ENCODE measurements at regions not wholly inside any gene's neighbourhood (a gene's known extent, or its start where the extent isn't known, plus 50 kb on each side); places are given as distances from the start of the nearest gene placed in this dataset.

GRCh38 chr2:19300961-19301360 is 57.5 kb downstream of the OSR1 start:
- DNase-seq = no peak

GRCh38 chr2:19299522-19299921 is 58.9 kb downstream of the OSR1 start:
- no peak for DNase-seq

GRCh38 chr2:19299032-19299431 is 59.4 kb downstream of the OSR1 start:
- DNase-seq = no peak

- DNase-seq = no peak
Measured at GRCh38 chr2:19297716-19298115, 60.7 kb downstream of the OSR1 start.

- no peak for DNase-seq
Measured at GRCh38 chr2:19295998-19296502, 62.4 kb downstream of the OSR1 start.

- DNase-seq = no peak
Measured at GRCh38 chr2:19292007-19292406, 66.4 kb downstream of the OSR1 start.

GRCh38 chr2:19288291-19288690 is 70.1 kb downstream of the OSR1 start:
- DNase-seq = no peak

- no peak for DNase-seq
Measured at GRCh38 chr2:19287324-19287723, 71.1 kb downstream of the OSR1 start.

GRCh38 chr2:19282305-19282704 is 76.1 kb downstream of the OSR1 start:
- no peak for DNase-seq

- DNase-seq = no peak
Measured at GRCh38 chr2:19274439-19274838, 84.0 kb downstream of the OSR1 start.

GRCh38 chr2:19272941-19273470 is 85.4 kb downstream of the OSR1 start:
- DNase-seq = no peak

GRCh38 chr2:19272039-19272438 is 86.4 kb downstream of the OSR1 start:
- no peak for DNase-seq

- DNase-seq = no peak
Measured at GRCh38 chr2:19264852-19265251, 93.6 kb downstream of the OSR1 start.

- DNase-seq = no peak
Measured at GRCh38 chr2:19262150-19262549, 96.3 kb downstream of the OSR1 start.

GRCh38 chr2:19261061-19261460 is 97.4 kb downstream of the OSR1 start:
- DNase-seq = no peak

GRCh38 chr2:19256121-19256601 is 102.3 kb downstream of the OSR1 start:
- DNase-seq = no peak

- DNase-seq = no peak
Measured at GRCh38 chr2:19255481-19255880, 102.9 kb downstream of the OSR1 start.

GRCh38 chr2:19251554-19251953 is 106.9 kb downstream of the OSR1 start:
- no peak for DNase-seq

GRCh38 chr2:19250906-19251305 is 107.5 kb downstream of the OSR1 start:
- no peak for DNase-seq

- DNase-seq = no peak
Measured at GRCh38 chr2:19247186-19247585, 111.2 kb downstream of the OSR1 start.

GRCh38 chr2:19246496-19246895 is 111.9 kb downstream of the OSR1 start:
- no peak for DNase-seq

GRCh38 chr2:19244460-19245363 is 113.7 kb downstream of the OSR1 start:
- DNase-seq = no peak

- DNase-seq = no peak
Measured at GRCh38 chr2:19238440-19239060, 119.9 kb downstream of the OSR1 start.

GRCh38 chr2:19235308-19235707 is 123.1 kb downstream of the OSR1 start:
- no peak for DNase-seq
